HG03066 (cell line): ENCODE measurements at regions not wholly inside any gene's neighbourhood (a gene's known extent, or its start where the extent isn't known, plus 50 kb on each side); places are given as distances from the start of the nearest gene placed in this dataset.

Experiments used
- ATAC-seq: cut with Tn5 transposase; IDR thresholded peaks from one replicate; pipeline ENCODE4 v1.9.1; 2021; ENCODE audit warnings: low read depth; ENCODE audit not compliant: unreplicated experiment

DNA sequence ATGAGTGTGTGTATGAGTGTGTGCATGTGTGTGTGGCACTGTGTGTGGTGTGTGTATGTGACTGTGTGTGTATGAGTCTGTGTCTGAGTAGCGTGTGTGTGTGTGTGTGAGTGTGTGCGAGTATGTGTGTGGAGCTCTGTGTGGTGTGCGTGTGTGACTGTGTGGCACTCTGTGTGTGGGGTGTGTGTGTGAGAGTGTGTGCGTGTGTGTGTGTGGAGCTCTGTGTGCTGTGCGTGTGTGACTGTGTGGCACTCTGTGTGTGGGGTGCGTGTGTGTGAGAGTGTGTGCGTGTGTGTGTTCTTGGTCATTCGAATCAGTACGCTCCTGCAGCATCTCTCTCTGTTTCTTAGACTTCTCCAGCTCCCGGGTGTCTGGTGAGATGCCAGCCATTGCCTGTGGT lies 76.9 kb upstream of the TMEM132C start:
- ATAC-seq = no peak

DNA sequence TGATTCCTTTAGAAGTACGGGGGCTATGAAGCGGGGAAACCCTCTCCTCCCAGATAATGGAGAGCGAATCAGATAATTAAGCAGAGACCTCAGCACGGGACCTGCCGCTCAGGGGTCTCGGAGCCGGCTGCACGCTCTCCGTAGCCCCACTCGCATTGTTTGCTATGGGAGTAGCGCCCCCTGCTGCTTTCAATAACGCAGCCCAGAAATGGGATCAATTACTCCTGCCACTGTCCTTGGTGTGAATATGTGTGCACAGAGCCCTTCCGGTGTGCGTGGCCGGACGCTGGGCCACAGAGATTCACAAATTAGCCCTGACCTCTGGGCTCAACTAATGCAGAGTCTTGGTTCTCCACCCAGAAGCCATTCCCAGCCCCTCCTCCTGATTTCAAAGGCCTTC lies 76.4 kb upstream of the TMEM132C start:
- no peak for ATAC-seq

DNA sequence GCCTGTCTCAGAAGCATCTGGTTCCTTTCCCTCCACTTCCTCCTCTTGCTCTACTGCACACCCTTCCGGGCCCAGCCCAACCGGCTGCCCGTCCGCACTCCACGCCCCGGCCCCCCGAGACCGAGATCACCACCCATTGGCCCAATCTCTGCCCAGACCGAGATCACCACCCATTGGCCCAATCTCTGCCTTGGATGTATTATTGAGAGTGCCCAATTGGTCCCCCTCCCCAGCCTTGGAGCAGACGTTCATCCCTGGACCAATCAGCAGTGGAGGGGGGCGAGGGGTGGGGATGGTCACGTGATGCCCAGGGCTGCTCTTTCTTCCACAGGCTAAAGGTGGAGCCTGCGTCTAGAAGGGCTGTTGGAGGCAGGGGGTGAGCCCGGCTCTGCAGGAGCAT lies 75.6 kb upstream of the TMEM132C start:
- no peak for ATAC-seq

DNA sequence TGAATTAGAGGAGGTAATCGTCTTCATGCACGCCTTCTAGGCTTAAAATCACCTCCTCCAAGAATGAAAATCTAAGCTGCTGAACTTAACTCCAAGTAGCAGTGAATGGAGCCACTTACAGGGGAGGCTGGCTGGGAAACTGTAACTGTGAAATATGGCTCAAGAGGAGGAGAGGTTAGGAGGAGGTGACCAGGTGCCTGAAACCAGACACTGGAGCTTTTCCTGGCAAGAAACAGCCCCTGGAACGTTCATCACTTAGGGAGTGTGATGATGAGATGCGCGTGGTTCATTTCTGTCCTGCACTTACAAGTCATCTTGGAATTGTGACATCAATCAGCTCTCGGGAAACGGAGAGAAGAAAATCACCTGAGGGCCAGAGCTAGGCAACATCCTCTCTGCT lies 62.3 kb upstream of the TMEM132C start:
- ATAC-seq = no peak

DNA sequence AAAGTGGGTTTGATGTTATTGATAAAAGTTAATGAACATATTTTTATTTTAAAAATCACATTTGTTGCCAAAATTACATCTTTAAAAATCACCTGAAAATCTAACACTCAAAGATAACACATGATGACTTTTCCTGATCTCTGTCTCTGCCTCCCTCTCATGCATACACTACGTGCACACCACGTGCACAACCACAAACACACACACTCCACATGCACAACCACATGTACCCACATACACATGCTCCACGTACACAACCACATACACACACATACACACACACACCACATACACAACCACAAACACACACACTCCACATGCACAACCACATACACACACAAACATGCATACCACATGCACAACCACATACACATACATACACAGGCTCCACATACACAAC lies 61.8 kb upstream of the TMEM132C start:
- ATAC-seq = no peak

DNA sequence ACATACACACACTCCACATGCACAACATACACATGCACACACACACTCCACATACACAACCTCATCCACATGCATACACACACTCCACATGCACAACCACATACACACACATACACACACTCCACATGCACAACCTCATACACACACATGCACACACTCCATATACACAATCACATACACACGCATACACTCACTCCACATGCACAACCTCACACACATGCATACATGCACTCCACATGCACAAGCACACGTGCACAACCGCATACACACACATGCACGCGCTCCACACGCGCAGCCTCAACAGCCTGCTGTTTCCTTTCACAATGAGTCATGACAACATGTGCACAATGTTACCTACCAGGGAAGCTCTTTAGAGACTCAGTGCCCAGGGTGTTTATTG lies 61.2 kb upstream of the TMEM132C start:
- no peak for ATAC-seq
